T-helper 2 cell treated with Interferon-gamma antibody and Interleukin-4, amounts not matched to agents 100 ng/mL and 5 ng/mL, for 36 hours (primary cell): ENCODE measurements at regions not wholly inside any gene's neighbourhood (a gene's known extent, or its start where the extent isn't known, plus 50 kb on each side); places are given as distances from the start of the nearest gene placed in this dataset.
"Not testable (repeated sequence)": the region's sequence is repeated elsewhere in the genome, so short reads cannot be mapped to it uniquely, and the experiment has no call there.

Source experiments
- intact Hi-C: fragments of 100-400 bp; cut with micrococcal nuclease; formaldehyde crosslinking; loops from one replicate; pipeline ENCODE4 v1.15.1; 2023

GRCh38 chr16:48008011-48008525, 147.7 kb downstream of the ABCC12 start:
- intact Hi-C loops, result no loop called here

DNA sequence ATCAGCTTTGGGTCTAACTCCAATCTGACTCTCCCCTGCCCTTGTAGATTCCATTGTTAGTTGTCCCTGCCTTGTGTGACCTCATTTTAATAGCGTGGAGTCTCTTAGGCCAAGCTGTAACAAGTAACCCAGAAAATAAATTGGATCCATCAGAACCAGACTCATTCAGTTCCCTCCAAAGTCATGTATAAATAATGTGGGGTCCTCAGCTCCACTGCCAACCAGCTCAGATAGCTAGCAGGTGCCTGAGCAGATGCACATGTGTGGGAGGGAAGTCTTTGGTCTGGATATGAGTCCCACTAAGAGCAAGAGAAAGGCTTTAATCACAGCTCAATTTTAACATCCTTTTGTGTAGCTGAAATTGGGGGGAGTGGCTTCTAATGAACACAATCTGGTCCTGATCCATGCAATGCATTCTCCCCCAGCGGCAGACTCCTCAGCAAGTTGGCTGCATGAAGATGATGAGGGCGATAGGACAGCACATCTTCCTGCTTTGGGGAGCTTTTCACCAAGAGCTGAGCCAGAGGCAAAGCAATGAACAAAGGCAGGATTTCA, 151.6 kb downstream of the ABCC12 start:
- intact Hi-C loops, result no loop called here

DNA sequence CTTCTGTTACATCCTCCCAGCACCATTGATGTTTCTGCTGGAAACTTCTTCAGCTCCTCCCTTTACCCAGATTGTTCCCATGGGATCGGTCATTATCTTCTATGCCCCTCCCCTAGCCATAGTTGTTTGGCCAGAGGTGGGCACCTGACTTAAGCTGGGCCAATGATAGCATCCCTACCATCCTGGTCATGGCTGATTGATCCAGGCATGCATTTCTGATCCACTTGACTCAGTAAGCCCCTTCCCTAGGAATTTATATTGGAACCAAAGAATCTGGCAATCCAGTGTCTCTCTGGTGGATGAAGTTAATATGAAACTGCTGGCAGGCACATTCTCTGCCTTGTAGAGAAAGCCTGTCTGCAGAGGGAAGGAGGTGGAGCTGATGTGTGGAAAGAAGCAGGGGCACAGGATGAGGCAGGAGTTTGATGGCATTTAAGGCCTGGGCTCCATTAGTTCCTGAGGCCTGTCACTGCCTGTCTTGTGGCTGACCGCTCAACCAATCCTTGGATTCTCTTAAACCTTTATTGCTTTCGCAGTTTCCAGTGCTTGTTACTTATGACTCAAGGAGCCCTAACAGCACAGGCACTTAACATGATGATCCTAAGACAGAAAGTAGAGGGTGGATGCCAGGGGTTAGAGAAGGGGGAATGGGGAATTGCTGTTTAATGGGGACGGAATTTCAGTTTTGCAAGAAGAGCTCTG, 152.4 kb downstream of the ABCC12 start:
- intact Hi-C loops, result no loop called here

DNA sequence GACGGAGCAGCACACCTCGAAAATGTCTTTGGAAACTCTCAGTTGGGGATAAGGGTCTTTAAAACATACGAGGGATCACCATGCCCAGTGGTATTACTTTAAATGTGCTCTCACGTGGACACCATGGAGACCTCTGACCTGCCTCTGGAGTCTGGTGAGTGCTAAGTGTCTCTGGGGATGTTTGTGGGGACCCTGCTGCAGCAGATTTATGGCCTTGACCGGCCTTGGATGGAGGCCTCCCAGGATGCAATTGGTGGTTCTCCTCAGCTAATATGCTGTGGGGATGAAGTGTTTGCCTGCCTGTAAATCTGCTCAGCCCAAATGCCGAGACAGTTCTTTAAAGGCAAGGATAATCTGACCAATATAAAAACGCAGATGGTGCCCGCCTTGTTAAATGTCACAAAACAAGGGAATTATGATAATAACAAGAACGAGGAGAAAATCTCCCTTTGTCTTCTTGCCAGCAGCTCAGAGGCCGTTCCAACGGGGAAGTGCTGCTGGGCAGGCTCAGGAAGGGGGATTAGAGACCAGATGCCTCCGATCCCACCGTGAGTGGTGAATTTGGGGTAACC, 154.4 kb downstream of the ABCC12 start:
- intact Hi-C loops, result no loop called here

DNA sequence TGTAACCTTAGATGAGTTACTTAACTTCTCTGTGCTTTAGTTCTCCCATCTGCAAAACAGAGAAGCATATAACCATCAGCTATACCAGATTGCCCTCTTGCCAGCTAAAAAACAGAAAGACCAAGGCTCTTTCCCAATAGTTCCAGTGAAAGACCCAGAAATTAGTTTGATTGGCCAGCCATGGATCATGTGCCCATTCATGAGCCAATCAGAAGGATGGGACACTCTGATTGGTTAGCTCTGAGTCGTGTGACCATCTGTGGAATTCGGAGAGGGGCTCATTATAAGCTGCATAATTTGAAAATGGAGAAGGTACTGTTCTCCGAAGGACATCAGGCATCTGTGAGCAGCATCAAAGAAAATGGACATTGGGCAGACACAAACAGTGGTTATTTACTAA, 155.2 kb downstream of the ABCC12 start:
- intact Hi-C loops, result no loop called here

DNA sequence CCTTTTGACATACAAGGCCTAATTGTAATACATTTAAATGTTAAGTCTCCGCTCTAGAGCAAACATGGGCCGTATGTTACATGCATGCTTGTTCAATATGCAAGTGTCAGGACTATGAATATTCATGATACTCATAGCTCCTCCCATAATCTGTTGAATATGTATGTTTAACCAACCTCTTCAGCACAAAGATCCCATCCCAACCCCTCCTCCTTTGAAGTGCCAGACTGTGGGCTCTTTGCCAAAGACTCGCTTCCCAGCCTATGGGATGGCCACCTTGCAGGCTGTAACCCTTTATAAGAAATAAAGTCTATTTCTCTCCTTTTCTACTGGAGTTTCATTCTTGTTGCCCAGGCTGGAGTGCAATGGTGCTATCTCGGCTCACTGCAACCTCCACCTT, 156.2 kb downstream of the ABCC12 start:
- intact Hi-C loops, result no loop called here

DNA sequence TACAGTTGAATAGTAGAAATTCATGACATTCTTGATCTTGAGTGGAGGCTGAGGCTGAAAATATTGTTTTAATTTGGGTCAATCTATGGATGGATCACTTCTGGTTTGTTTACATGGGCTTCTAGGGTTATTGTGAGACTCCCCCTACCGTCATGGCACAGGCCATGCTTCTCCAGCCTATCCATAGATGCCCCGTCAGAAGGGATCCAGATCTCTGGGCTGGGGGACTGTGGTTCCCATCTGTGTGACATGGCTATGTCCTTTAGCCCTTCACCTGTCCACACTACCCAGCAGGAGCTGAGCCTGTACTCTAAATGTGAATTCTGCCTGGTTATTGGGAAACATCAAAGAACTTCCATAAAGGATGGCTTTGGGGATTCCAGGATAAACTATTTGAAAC, 160.4 kb downstream of the ABCC12 start:
- intact Hi-C loops, result no loop called here

- intact Hi-C loops, result no loop called here
These were observed 164.3 kb downstream of the ABCC12 start for GRCh38 chr16:47991491-47991890.

DNA sequence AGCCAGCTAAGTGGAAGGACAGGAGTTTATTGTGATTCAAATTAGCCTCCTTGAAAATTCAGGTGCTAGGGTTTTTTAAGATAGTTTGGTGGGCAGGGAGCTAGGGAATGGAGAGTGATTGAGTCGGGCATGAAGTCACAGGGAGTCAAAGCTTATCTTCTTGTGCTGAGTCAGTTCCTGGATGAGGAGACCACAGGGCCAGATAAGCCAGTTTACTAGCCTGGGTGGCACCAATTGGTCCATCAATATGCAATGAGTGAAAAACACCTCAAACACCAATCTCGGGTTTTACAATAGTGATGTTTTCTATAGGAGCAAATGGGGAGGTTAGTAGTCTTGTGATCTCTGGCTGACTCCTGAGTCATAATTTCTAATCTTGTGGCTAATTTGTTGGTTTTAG, 165.1 kb downstream of the ABCC12 start:
- intact Hi-C loops, result no loop called here

DNA sequence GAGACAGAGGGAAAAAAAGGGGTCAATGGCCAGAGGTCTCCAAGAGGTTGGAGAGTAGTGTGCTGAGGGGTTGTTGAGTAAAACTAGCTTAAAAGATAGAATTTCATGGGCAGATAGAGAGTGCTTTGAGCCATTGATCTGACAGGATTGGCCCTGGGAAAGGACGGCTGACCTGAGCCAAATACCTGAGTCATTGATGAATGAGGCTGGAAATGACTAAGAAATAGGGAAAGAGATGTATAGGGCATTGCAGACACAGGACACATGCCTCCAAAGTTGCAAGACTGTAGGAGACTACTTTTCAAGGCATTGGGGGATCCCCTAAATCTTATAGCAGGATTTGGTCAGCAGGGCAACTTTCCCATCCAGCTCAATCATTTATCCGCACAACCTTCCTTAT, 168.7 kb downstream of the ABCC12 start:
- intact Hi-C loops, result no loop called here

DNA sequence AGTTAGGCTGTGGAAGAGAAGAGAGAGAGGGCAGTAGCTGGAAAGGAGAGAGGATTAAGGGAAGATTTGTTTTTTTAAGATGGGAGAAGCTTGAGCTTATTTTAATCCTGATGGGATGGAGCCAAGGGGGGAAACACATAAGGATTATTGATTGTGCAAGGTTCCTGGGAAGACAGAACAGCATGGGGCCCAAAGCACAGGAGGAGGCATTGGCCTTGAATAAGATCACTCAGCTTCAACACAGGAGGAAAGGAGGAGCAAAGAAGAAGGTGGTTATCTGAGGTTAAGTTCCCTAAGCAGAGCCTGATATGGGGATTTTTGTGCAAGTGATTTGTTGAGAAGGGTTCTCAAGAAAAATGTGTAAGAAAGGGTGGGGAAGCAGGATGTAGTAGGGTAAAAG, 169.8 kb downstream of the ABCC12 start:
- intact Hi-C loops, result no loop called here

DNA sequence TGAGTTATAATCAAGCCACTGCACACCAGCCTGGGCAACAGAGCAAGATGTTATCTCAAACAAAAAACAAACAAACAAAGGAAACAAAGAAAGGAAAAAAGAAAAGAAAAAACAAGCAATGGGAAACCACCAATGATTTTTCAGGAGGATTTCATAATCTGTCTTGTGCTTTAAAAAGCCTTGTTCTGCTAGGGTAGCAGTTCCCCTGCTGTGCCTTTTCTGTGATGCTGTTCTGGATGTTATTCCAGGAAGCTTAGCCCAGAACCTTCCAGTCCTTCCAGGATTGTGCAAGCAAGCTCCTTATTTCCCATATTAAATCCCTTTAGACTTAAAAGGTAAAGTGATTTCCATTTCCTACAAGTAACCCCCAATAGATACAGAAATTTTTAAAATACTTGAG, 171.1 kb downstream of the ABCC12 start:
- intact Hi-C loops, result no loop called here

DNA sequence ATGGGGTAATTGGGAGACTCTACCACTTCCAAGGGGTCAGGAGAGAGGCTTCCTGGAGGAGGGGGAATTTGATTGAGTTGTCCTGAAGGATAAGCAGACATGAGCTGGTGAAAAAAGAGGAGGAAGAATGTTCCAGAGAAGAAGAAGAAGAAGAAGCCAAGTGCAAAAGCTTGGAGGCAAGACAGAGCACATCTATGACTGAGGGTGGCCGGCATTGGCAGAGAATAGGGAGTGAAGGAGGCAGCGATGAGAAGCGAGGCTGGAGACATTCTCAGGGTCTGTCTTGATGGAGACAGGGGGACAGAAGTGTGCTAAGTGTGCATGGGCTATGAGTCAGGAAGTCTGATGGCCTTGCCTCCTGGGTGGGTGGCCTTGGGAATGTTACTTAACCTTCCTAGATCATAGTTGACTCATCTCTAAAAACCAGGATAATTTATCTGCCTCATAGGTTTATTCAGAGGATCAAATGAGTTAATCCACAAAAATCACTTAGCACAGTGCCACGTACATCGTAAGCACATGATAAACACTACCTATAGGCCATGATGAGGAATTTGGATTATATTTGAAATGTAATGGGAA, 171.7 kb downstream of the ABCC12 start:
- intact Hi-C loops, result no loop called here

- intact Hi-C loops, result no loop called here
These were observed 175.6 kb downstream of the ABCC12 start for GRCh38 chr16:47980212-47980611.

GRCh38 chr16:47979616-47980182, 176.1 kb downstream of the ABCC12 start:
- intact Hi-C loops, result no loop called here

- intact Hi-C loops, result no loop called here
These were observed 176.7 kb downstream of the ABCC12 start for GRCh38 chr16:47979164-47979520.

DNA sequence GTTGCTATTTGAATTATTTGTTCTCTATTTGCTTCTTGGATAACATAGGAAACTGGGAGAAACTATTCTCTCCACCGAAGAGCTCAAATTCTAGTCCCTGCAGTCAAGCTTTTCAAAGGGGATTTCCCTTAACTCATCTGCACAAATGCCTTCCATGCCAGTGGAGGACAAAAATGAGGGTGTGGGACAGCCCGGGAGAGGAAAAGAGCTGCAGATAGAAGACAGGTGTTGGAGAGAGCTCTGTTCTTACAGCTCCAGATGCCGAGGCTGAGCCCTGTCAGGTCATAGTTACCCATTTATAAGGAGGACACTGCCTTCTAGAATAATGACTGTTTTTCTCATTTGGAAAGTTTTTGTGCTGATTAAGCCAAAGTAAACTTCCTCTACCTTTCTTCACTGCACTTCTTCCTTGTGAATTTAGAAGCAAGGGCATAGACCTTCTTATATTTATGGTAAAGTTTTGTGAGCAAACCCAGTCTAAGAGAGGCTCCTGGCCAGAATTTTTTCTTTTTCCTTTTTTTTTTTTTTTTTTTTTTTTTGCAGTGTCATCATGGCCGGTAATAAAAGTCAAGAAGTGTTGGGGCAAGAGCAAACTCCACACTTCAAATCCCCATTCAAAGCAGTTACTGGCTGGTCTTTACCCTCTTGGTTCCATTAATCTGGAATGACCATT, 177.2 kb downstream of the ABCC12 start:
- intact Hi-C loops, result no loop called here

- intact Hi-C loops, result no loop called here
These were observed 178.0 kb downstream of the ABCC12 start for GRCh38 chr16:47977802-47978201.

DNA sequence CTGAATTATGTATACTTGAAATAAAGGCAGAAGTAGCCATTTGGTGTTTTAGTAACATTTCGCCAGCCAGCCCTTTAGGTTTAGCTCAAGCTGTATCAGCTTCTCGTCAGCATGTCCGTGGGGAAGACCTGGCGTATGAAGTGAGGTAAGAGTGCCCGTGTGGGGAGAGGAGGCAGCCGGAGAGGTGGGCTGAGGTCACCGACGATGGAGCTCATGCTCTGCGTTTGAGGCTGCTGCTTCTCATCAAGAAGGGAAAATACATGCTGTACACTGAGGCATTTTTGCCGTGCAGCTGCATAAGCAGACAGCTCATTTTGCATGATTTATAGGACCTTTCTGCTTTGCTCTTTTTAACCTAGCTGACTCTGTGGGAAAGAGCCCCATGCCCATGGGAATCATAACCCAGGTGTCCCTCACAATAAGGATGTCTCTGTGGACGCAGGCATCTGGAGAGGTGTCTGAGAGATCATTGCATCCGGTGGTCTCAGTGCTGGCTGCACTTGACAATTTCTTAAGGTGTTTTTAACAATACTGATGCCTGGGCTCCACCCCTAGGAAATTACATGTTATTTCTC, 179.1 kb downstream of the ABCC12 start:
- intact Hi-C loops, result no loop called here

GRCh38 chr16:47974971-47975370, 180.8 kb downstream of the ABCC12 start:
- intact Hi-C loops, result not testable (repeated sequence)

DNA sequence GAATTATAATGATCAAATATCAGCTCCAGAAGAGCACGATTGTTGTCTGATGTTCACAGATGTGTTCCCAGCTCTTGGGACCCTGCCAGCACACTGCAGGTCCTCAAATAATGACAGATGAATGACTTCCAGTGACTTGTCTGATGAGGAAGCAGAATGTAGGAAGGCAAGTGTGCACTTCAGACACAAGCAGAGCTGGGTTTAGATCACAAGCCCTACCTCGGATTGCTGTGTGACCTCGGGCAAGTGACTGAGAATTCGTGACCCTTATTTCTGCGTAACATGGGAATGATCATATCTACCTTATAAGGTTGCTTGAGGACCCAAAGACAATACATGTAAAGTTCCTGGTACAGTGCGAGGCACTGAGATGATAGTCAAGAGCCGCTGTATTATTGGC, 182.2 kb downstream of the ABCC12 start:
- intact Hi-C loops, result no loop called here
